Lung (tissue), 11 donors: ENCODE measurements at regions not wholly inside any gene's neighbourhood (a gene's known extent, or its start where the extent isn't known, plus 50 kb on each side); places are given as distances from the start of the nearest gene placed in this dataset.

Source experiments
- ATAC-seq: fragments of 200-7000 bp; cut with Tn5 transposase; one replicate; pipeline ENCODE4 v1.9.1; 2020; ENCODE audit warnings: moderate number of reproducible peaks; ENCODE audit not compliant: insufficient read depth, low FRiP score
- DNase-seq, 3 donors: peaks; one replicate each; pipeline ENCODE4 v3.0.0-alpha.2; 2013 to 2017
- H3K27ac ChIP-seq, 2 donors: one replicate each; pipeline ENCODE4 v1.5.1; 2013; ENCODE audit warnings: mild to moderate bottlenecking in 2 of 2, moderate library complexity in 2 of 2, control low read depth in 1 of 2, inconsistent platforms in 1 of 2, low read depth in 1 of 2, low read length in 1 of 2
- H3K27me3 ChIP-seq, 3 donors: one replicate each; pipeline ENCODE4 v1.5.1; 2013; ENCODE audit warnings: low read length in 2 of 3; ENCODE audit not compliant: control insufficient read depth in 3 of 3, insufficient read depth in 3 of 3
- H3K36me3 ChIP-seq, 4 donors: one replicate each; pipeline ENCODE4 v1.5.1; 2013; ENCODE audit warnings: low read length in 4 of 4, mild to moderate bottlenecking in 1 of 4, moderate library complexity in 1 of 4; ENCODE audit not compliant: control insufficient read depth in 4 of 4, insufficient read depth in 4 of 4
- H3K4me1 ChIP-seq, 5 donors: one replicate each; pipeline ENCODE4 v1.5.1; 2013; ENCODE audit warnings: low read length in 5 of 5, mild to moderate bottlenecking in 2 of 5, moderate library complexity in 1 of 5; ENCODE audit not compliant: control insufficient read depth in 5 of 5, insufficient read depth in 5 of 5
- H3K4me3 ChIP-seq: one replicate; pipeline ENCODE4 v1.5.1; 2013; ENCODE audit warnings: mild to moderate bottlenecking, control low read depth, moderate library complexity
- H3K9ac ChIP-seq, 2 donors: one replicate each; pipeline ENCODE4 v1.5.1; 2013; ENCODE audit warnings: low read length in 2 of 2, control low read depth in 1 of 2; ENCODE audit not compliant: insufficient read depth in 1 of 2
- H3K9me3 ChIP-seq, 4 donors: one replicate each; pipeline ENCODE4 v1.5.1; 2013; ENCODE audit warnings: low read length in 3 of 4, mild to moderate bottlenecking in 1 of 4, moderate library complexity in 1 of 4; ENCODE audit not compliant: control insufficient read depth in 4 of 4, insufficient read depth in 3 of 4
- CTCF ChIP-seq: IDR thresholded peaks from 2 replicates; pipeline ENCODE4 v1.5.1; 2012; ENCODE audit warnings: mild to moderate bottlenecking; ENCODE audit errors: control extremely low read depth, extremely low read depth
- WGBS, 2 donors: extraction: QIAGEN DNeasy Blood & Tissue Kit; methylation state at CpG; one replicate each; pipeline ENCODE4 v1.1.7; 2013; 5-methylcytosine and 5-hydroxymethylcytosine counted together
- donor health status: control.
- donor health status: control.
- donor health status: Bipolar disorder and iron deficiency.
- donor health status: healthy.
- donor health status: DM: yes; HTN: yes; CAD: no.

- Histone ChIP-seq H3K27ac (no peak overlapping the region), H3K9ac (no peak overlapping the region), H3K4me1 (no peaks in the 10 kb centered on the region), H3K36me3 (no peaks in the 10 kb centered on the region), H3K9me3 (no peaks in the 10 kb centered on the region), H3K27me3 (no peaks in the 10 kb centered on the region), H3K4me3 (no peak overlapping the region)
- peak in 1 of 3 donors; percentile 20 for DNase-seq
- TF ChIP-seq CTCF = no peak
- no peak for ATAC-seq
- WGBS, 2 donors = 33 to 58% methylated on average over 6 of the region's 6 CpGs
Observed at GRCh38 chr6:145428706-145429105, 306.6 kb downstream of the EPM2A start.

GRCh38 chr6:145442110-145442509, 293.2 kb downstream of the EPM2A start:
- no peaks in the 10 kb centered on the region for H3K36me3 ChIP-seq
- H3K4me1 ChIP-seq = no peaks in the 10 kb centered on the region
- H3K27ac ChIP-seq = no peak overlapping the region
- H3K4me3 ChIP-seq = no peak overlapping the region
- no peak overlapping the region for H3K9ac ChIP-seq
- H3K9me3 ChIP-seq = peaks cover 0 to 12% (median 8%) of the 10 kb centered on the region in 4 donors
- H3K27me3 ChIP-seq = no peaks in the 10 kb centered on the region
- no peak for DNase-seq
- WGBS, 2 donors = 95 to 96% methylated on average over 2 of the region's 2 CpGs
- ATAC-seq = no peak
- no peak for TF ChIP-seq CTCF

GRCh38 chr6:145445674-145446073, 289.6 kb downstream of the EPM2A start:
- no peaks in the 10 kb centered on the region for H3K27me3 ChIP-seq
- H3K4me1 ChIP-seq = no peaks in the 10 kb centered on the region
- ATAC-seq = no peak
- H3K9me3 ChIP-seq = peaks cover 0 to 12% (median 8%) of the 10 kb centered on the region in 4 donors
- H3K4me3 ChIP-seq = no peak overlapping the region
- no peak for TF ChIP-seq CTCF
- WGBS, 2 donors = 72 to 81% methylated on average over 1 of the region's 1 CpG
- no peak overlapping the region for H3K9ac ChIP-seq
- H3K36me3 ChIP-seq = no peaks in the 10 kb centered on the region
- H3K27ac ChIP-seq = no peak overlapping the region
- no peak for DNase-seq

- Histone ChIP-seq H3K9ac (no peak overlapping the region), H3K9me3 (peaks cover 0 to 6% (median 2%) of the 10 kb centered on the region in 4 donors), H3K4me1 (no peaks in the 10 kb centered on the region), H3K27ac (no peak overlapping the region), H3K36me3 (no peaks in the 10 kb centered on the region), H3K27me3 (no peaks in the 10 kb centered on the region), H3K4me3 (no peak overlapping the region)
- DNase-seq (no peak), ATAC-seq (no peak)
- no peak for TF ChIP-seq CTCF
- 90 to 94% methylated on average over 1 of the region's 1 CpG for WGBS, 2 donors
Observed at GRCh38 chr6:145451029-145451428, 284.3 kb downstream of the EPM2A start.
